Duodenal mucosa (tissue), 2 donors: ENCODE measurements at regions not wholly inside any gene's neighbourhood (a gene's known extent, or its start where the extent isn't known, plus 50 kb on each side); places are given as distances from the start of the nearest gene placed in this dataset.
"Not testable (repeated sequence)": the region's sequence is repeated elsewhere in the genome, so short reads cannot be mapped to it uniquely, and the experiment has no call there.

ENCODE experiments used
- H3K27ac ChIP-seq: one replicate; pipeline ENCODE4 v1.7.0; 2013; ENCODE audit warnings: low read depth, low read length
- H3K27me3 ChIP-seq, 2 donors: one replicate each; pipeline ENCODE4 v1.7.0; 2013; ENCODE audit warnings: low read length in 2 of 2, control low read depth in 1 of 2; ENCODE audit not compliant: insufficient read depth in 2 of 2, control insufficient read depth in 1 of 2
- H3K36me3 ChIP-seq, 2 donors: one replicate each; pipeline ENCODE4 v1.7.0; 2013; ENCODE audit warnings: low read length in 2 of 2, control low read depth in 1 of 2; ENCODE audit not compliant: insufficient read depth in 2 of 2, control insufficient read depth in 1 of 2
- H3K4me1 ChIP-seq, 2 donors: one replicate each; pipeline ENCODE4 v1.7.0; 2013; ENCODE audit warnings: low read length in 2 of 2, control low read depth in 1 of 2; ENCODE audit not compliant: insufficient read depth in 2 of 2, control insufficient read depth in 1 of 2
- H3K4me3 ChIP-seq, 2 donors: one replicate each; pipeline ENCODE4 v1.7.0; 2013; ENCODE audit warnings: low read length in 2 of 2, low read depth in 1 of 2
- H3K9ac ChIP-seq, 2 donors: one replicate each; pipeline ENCODE4 v1.7.0; 2013; ENCODE audit warnings: low read length in 2 of 2, low read depth in 1 of 2
- H3K9me3 ChIP-seq, 2 donors: one replicate each; pipeline ENCODE4 v1.7.0; 2013; ENCODE audit warnings: low read length in 2 of 2, control low read depth in 1 of 2; ENCODE audit not compliant: control insufficient read depth in 1 of 2

DNA sequence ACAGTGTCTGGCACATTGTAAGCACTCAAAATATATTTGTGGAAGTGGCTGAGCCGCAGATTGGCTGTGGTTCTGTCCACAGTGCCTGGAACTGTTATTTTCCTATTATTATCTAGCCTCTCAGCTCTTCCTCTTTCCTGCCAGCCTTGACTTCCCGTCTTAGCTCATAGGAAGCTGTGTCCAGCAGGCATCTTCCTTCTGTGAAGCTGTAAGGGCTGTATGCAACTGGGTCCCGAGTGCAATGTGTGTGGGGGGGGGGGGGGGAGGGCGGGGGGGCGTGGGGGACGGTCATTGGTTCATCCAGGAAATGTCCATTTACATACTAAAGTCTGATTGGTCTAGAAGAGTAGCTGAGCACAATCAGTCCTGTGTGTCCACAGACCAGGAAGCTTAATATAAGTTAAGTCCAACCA lies 210.7 kb downstream of the PDGFRA start:
- Histone ChIP-seq H3K9me3 (no peaks in the 10 kb centered on the region), H3K4me1 (no peaks in the 10 kb centered on the region), H3K27me3 (no peaks in the 10 kb centered on the region), H3K4me3 (no peak overlapping the region), H3K27ac (no peak overlapping the region), H3K36me3 (no peaks in the 10 kb centered on the region), H3K9ac (no peak overlapping the region)

DNA sequence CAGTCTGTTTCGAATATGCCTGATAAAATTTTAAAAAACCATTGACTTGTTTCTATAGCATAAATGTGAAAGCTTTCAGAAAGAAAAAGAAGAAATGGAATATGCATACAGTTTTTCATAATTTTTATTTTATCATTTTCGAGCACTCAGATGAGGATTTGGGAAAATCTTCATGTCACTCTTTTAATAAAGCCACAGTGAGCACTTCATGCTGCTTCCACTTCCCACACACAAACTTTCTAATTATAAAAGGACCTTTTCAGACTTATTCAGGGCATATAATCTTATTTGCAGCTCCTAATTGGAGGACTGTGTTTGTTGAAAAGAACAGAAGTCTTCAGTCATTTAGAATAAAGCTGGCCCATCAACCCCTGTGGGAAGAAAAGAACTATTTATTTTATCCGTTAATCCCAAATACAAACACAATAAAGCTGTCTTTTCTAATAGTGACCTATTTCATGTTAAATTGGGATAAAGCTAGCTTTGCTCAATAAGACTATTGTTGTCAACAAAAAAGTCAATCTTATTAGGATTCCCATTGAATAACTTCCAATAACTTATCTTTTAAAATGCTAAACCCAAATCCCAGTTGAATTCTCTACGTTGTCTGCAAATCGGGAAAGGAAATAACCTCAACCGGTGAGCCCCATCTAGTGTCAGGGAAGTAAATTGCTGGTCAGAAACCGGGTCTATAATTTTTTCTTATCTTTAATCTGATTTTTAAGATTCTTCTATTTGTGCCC lies 211.5 kb downstream of the PDGFRA start:
- H3K4me1 ChIP-seq: no peaks in the 10 kb centered on the region
- no peak overlapping the region for H3K27ac ChIP-seq
- no peaks in the 10 kb centered on the region for H3K9me3 ChIP-seq
- no peaks in the 10 kb centered on the region for H3K36me3 ChIP-seq
- no peak overlapping the region for H3K4me3 ChIP-seq
- H3K27me3 ChIP-seq: no peaks in the 10 kb centered on the region
- no peak overlapping the region for H3K9ac ChIP-seq

GRCh38 chr4:54445866-54446265 lies 211.9 kb upstream of the KIT start:
- Histone ChIP-seq H3K4me1 (no peaks in the 10 kb centered on the region), H3K9ac (no peak overlapping the region), H3K36me3 (no peaks in the 10 kb centered on the region)

GRCh38 chr4:54446581-54446980 lies 211.2 kb upstream of the KIT start:
- no peaks in the 10 kb centered on the region for H3K36me3 ChIP-seq
- no peaks in the 10 kb centered on the region for H3K4me1 ChIP-seq
- no peak overlapping the region for H3K4me3 ChIP-seq
- H3K27ac ChIP-seq: no peak overlapping the region
- H3K9me3 ChIP-seq: no peaks in the 10 kb centered on the region
- no peaks in the 10 kb centered on the region for H3K27me3 ChIP-seq
- no peak overlapping the region for H3K9ac ChIP-seq

More at GRCh38 chr4:54445866-54446265, 211.9 kb upstream of the KIT start:
- Histone ChIP-seq H3K27me3 (no peaks in the 10 kb centered on the region), H3K9me3 (no peaks in the 10 kb centered on the region), H3K4me3 (no peak overlapping the region), H3K27ac (no peak overlapping the region)

GRCh38 chr4:54447304-54447703 lies 210.5 kb upstream of the KIT start:
- Histone ChIP-seq H3K27me3 (no peaks in the 10 kb centered on the region), H3K4me1 (no peaks in the 10 kb centered on the region), H3K9ac (no peak overlapping the region), H3K9me3 (no peaks in the 10 kb centered on the region), H3K4me3 (no peak overlapping the region), H3K27ac (no peak overlapping the region), H3K36me3 (no peaks in the 10 kb centered on the region)

- Histone ChIP-seq H3K27ac (no peak overlapping the region), H3K36me3 (no peaks in the 10 kb centered on the region), H3K4me3 (no peak overlapping the region), H3K4me1 (no peaks in the 10 kb centered on the region), H3K9ac (no peak overlapping the region), H3K27me3 (no peaks in the 10 kb centered on the region), H3K9me3 (no peaks in the 10 kb centered on the region)
These were observed 207.8 kb upstream of the KIT start for GRCh38 chr4:54449999-54450398.

GRCh38 chr4:54466960-54467359 lies 190.8 kb upstream of the KIT start:
- H3K27ac ChIP-seq, H3K4me1 ChIP-seq, H3K4me3 ChIP-seq, H3K9ac ChIP-seq, H3K27me3 ChIP-seq, H3K36me3 ChIP-seq, H3K9me3 ChIP-seq: not testable (repeated sequence)

DNA sequence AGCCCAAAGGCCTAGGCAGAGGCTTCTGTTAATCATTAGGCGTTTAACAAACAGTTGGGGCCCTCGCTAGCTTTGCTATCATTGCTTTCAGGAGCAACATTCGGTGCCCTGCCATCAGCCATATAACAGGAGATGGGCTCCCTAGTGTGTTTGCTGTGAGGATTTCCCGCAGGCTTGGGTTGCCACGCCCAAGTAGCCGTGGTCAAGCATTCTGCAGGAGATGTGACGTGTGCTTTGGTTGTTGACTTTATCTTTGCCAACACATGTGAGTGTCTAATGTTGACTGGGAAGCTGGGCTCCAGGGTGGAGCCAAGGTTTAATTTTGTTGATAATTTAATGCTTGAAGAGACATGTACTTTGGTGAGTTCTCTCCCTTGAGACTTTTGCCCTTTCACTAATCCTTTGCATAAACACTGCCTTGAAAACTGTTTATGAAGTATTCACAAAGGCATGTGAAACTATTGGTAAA lies 184.6 kb upstream of the KIT start:
- Histone ChIP-seq H3K27me3 (no peaks in the 10 kb centered on the region), H3K4me3 (no peak overlapping the region)

GRCh38 chr4:54473798-54474197 lies 184.0 kb upstream of the KIT start:
- no peak overlapping the region for H3K27ac ChIP-seq
- no peaks in the 10 kb centered on the region for H3K4me1 ChIP-seq
- no peak overlapping the region for H3K9ac ChIP-seq
- H3K4me3 ChIP-seq: no peak overlapping the region
- H3K27me3 ChIP-seq: no peaks in the 10 kb centered on the region
- H3K36me3 ChIP-seq: no peaks in the 10 kb centered on the region
- H3K9me3 ChIP-seq: peaks cover under 1% of the 10 kb centered on the region in 2 donors

More for the DNA sequence above, 184.6 kb upstream of the KIT start:
- Histone ChIP-seq H3K4me1 (no peaks in the 10 kb centered on the region), H3K9ac (no peak overlapping the region), H3K9me3 (peaks cover 0 to 2% of the 10 kb centered on the region in 2 donors), H3K27ac (no peak overlapping the region), H3K36me3 (no peaks in the 10 kb centered on the region)

DNA sequence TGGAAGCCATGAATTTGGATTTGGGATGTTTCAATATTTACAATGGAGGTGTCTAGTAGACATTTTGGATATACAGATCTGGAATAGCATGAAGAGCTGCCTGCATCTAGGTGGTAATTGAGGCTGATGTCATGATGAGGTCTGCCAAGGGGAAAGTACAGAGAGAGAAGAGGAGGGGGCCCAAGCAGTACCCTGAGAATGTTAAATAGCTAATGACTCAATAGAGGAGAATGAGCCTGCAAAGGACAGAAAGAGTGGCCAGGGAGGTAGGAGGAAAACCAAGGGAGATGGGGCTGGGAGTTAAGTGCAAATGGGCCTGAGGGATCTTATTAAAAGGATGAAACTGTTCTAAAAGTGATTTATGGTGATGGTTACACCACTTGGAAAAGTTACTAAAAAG lies 182.2 kb upstream of the KIT start:
- Histone ChIP-seq H3K9me3 (peaks cover 0 to 8% of the 10 kb centered on the region in 2 donors), H3K4me3 (no peak overlapping the region), H3K36me3 (no peaks in the 10 kb centered on the region), H3K27me3 (no peaks in the 10 kb centered on the region), H3K27ac (no peak overlapping the region), H3K4me1 (no peaks in the 10 kb centered on the region), H3K9ac (no peak overlapping the region)
